Liver (tissue), 8 donors: ENCODE measurements at regions not wholly inside any gene's neighbourhood (a gene's known extent, or its start where the extent isn't known, plus 50 kb on each side); places are given as distances from the start of the nearest gene placed in this dataset.

Source experiments
- DNase-seq: peaks from one replicate; pipeline ENCODE4 v3.0.0-alpha.2; 2017; ENCODE audit warnings: low spot score
- H3K27ac ChIP-seq, 2 donors: one replicate each; pipeline ENCODE4 v1.7.0; 2013; ENCODE audit warnings: inconsistent platforms in 2 of 2, low read length in 2 of 2, control low read depth in 1 of 2, low read depth in 1 of 2, mild to moderate bottlenecking in 1 of 2
- H3K27me3 ChIP-seq, 4 donors: one replicate each; pipeline versions ENCODE4 v1.6.1 to v1.7.0; 2013; ENCODE audit warnings: low read length in 3 of 4, inconsistent platforms in 1 of 4, mild to moderate bottlenecking in 1 of 4, moderate library complexity in 1 of 4; ENCODE audit not compliant: control insufficient read depth in 4 of 4, insufficient read depth in 4 of 4
- H3K36me3 ChIP-seq, 4 donors: one replicate each; pipeline versions ENCODE4 v1.6.1 to v1.7.0; 2013; ENCODE audit warnings: low read length in 3 of 4, mild to moderate bottlenecking in 3 of 4, low read depth in 1 of 4, moderate library complexity in 1 of 4; ENCODE audit not compliant: control insufficient read depth in 4 of 4, insufficient read depth in 3 of 4
- H3K4me1 ChIP-seq, 4 donors: one replicate each; pipeline versions ENCODE4 v1.6.1 to v1.7.0; 2013; ENCODE audit warnings: low read length in 3 of 4, mild to moderate bottlenecking in 3 of 4, moderate library complexity in 1 of 4; ENCODE audit not compliant: control insufficient read depth in 4 of 4, insufficient read depth in 4 of 4
- H3K4me3 ChIP-seq, 3 donors: one replicate each; pipeline versions ENCODE4 v1.6.1 to v1.7.0; 2013; ENCODE audit warnings: low read length in 3 of 3, control low read depth in 1 of 3, low read depth in 1 of 3, mild to moderate bottlenecking in 1 of 3
- H3K9ac ChIP-seq, 2 donors: one replicate each; pipeline ENCODE4 v1.7.0; 2013; ENCODE audit warnings: low read length in 2 of 2, mild to moderate bottlenecking in 2 of 2, moderate library complexity in 2 of 2, control low read depth in 1 of 2, low read depth in 1 of 2
- H3K9me3 ChIP-seq, 4 donors: one replicate each; pipeline versions ENCODE4 v1.6.1 to v1.7.0; 2013; ENCODE audit warnings: low read length in 3 of 4; ENCODE audit not compliant: control insufficient read depth in 4 of 4
- EGR1 ChIP-seq, 2 donors: IDR thresholded peaks; 2 replicates each; pipeline ENCODE4 v1.6.1; 2016 to 2018; ENCODE audit warnings: antibody characterized with exemption in 2 of 2, low read depth in 2 of 2
- FOXA1 ChIP-seq: IDR thresholded peaks from 2 replicates; pipeline ENCODE4 v1.6.1; 2016; ENCODE audit warnings: antibody characterized with exemption
- FOXA2 ChIP-seq: IDR thresholded peaks from 2 replicates; pipeline ENCODE4 v1.6.1; 2016; ENCODE audit warnings: antibody characterized with exemption
- GABPA ChIP-seq, 2 donors: IDR thresholded peaks in 1 of 2; conservative IDR thresholded peaks in 1 of 2; 2 replicates each; pipeline ENCODE4 v1.6.1; 2016; ENCODE audit warnings: antibody characterized with exemption in 2 of 2, mild to moderate bottlenecking in 1 of 2, moderate library complexity in 1 of 2
- HNF4G ChIP-seq: IDR thresholded peaks from 2 replicates; pipeline ENCODE4 v1.6.1; 2016; ENCODE audit warnings: antibody characterized with exemption
- JUND ChIP-seq, 2 donors: IDR thresholded peaks; 2 replicates each; pipeline ENCODE4 v1.6.1; 2016; ENCODE audit warnings: antibody characterized with exemption in 2 of 2
- MAX ChIP-seq: IDR thresholded peaks from 2 replicates; pipeline ENCODE4 v1.6.1; 2016; ENCODE audit warnings: antibody characterized with exemption
- NR2F2 ChIP-seq: IDR thresholded peaks from 2 replicates; pipeline ENCODE4 v1.6.1; 2016; ENCODE audit warnings: antibody characterized with exemption
- RAD21 ChIP-seq, 2 donors: IDR thresholded peaks; 2 replicates each; pipeline ENCODE4 v1.6.1; 2016; ENCODE audit warnings: antibody characterized with exemption in 2 of 2, mild to moderate bottlenecking in 2 of 2
- RXRA ChIP-seq, 2 donors: IDR thresholded peaks; 2 replicates each; pipeline ENCODE4 v1.6.1; 2017 to 2018; ENCODE audit warnings: antibody characterized with exemption in 2 of 2, mild to moderate bottlenecking in 1 of 2
- SP1 ChIP-seq: IDR thresholded peaks from 2 replicates; pipeline ENCODE4 v1.6.1; 2018; ENCODE audit warnings: antibody characterized with exemption, mild to moderate bottlenecking
- TAF1 ChIP-seq: conservative IDR thresholded peaks from 2 replicates; pipeline ENCODE4 v1.6.1; 2016; ENCODE audit warnings: antibody characterized with exemption, mild to moderate bottlenecking
- ZBTB33 ChIP-seq: IDR thresholded peaks from 2 replicates; pipeline ENCODE4 v1.6.1; 2016; ENCODE audit warnings: antibody characterized with exemption
- WGBS: extraction: QIAGEN DNeasy Blood & Tissue Kit; methylation state at CpG from one replicate; pipeline ENCODE4 v1.1.7; 2013; 5-methylcytosine and 5-hydroxymethylcytosine counted together
- TF ChIP-seq, protein P1 (sequence below): IDR thresholded peaks from 2 replicates; pipeline ENCODE4 v1.6.1; 2016; ENCODE audit warnings: antibody characterized with exemption, mild to moderate bottlenecking
- TF ChIP-seq, protein P2 (sequence below): IDR thresholded peaks from 2 replicates; pipeline ENCODE4 v1.6.1; 2016; ENCODE audit warnings: antibody characterized with exemption
- TF ChIP-seq, protein P3 (sequence below): fragments of 150-350 bp; IDR thresholded peaks from 2 replicates; pipeline ENCODE4 v1.5.1; 2017; ENCODE audit warnings: improper control_type of control experiment, low read depth, low read length; ENCODE audit not compliant: missing input control
- donor health status: healthy.
- donor health status: healthy.
- donor health status: healthy.
- donor health status: healthy.
- donor health status: healthy.

DNA sequence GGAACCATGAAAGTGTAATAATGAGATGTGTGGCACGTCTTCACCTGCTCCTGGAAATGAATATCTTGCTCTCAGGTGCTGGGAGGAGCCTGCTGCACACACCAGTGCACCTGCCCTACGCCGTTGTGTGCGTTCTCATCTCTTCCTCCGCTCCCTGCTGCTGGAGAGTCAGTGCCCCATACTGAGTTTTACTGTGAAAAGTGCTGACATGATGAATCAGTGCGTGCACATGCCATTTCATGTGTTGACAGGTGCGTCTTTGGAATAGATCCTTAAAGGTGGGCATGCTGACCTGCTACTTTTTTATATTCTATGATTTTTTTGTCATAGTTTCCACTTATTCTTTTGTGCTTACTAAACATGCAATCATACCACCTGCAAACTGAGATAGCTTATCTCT, 1015.8 kb downstream of the BRD1 start (continued):
- no peak for TF ChIP-seq NR2F2

GRCh38 chr22:48808038-48808960, 1019.4 kb downstream of the BRD1 start:
- H3K9ac ChIP-seq: no peak overlapping the region
- H3K36me3 ChIP-seq: no peaks in the 10 kb centered on the region
- H3K4me3 ChIP-seq: no peak overlapping the region
- no peak for DNase-seq
- peaks cover 0 to 3% (median 0%) of the 10 kb centered on the region in 4 donors for H3K27me3 ChIP-seq
- WGBS: 83% methylated on average over 7 of the region's 7 CpGs
- H3K9me3 ChIP-seq: no peaks in the 10 kb centered on the region
- H3K27ac ChIP-seq: no peak overlapping the region
- no peaks in the 10 kb centered on the region for H3K4me1 ChIP-seq
- TF ChIP-seq RAD21 (IDR thresholded peaks at IDR 0.05) (no peak), TAF1 (no peak), FOXA2 (no peak), NR2F2 (no peak)
- TF ChIP-seq, protein P1, sequence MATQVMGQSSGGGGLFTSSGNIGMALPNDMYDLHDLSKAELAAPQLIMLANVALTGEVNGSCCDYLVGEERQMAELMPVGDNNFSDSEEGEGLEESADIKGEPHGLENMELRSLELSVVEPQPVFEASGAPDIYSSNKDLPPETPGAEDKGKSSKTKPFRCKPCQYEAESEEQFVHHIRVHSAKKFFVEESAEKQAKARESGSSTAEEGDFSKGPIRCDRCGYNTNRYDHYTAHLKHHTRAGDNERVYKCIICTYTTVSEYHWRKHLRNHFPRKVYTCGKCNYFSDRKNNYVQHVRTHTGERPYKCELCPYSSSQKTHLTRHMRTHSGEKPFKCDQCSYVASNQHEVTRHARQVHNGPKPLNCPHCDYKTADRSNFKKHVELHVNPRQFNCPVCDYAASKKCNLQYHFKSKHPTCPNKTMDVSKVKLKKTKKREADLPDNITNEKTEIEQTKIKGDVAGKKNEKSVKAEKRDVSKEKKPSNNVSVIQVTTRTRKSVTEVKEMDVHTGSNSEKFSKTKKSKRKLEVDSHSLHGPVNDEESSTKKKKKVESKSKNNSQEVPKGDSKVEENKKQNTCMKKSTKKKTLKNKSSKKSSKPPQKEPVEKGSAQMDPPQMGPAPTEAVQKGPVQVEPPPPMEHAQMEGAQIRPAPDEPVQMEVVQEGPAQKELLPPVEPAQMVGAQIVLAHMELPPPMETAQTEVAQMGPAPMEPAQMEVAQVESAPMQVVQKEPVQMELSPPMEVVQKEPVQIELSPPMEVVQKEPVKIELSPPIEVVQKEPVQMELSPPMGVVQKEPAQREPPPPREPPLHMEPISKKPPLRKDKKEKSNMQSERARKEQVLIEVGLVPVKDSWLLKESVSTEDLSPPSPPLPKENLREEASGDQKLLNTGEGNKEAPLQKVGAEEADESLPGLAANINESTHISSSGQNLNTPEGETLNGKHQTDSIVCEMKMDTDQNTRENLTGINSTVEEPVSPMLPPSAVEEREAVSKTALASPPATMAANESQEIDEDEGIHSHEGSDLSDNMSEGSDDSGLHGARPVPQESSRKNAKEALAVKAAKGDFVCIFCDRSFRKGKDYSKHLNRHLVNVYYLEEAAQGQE: no peak

GRCh38 chr22:48807155-48807554, 1020.5 kb downstream of the BRD1 start:
- WGBS: 91% methylated on average over 17 of the region's 17 CpGs
- DNase-seq: no peak
- H3K27ac ChIP-seq: no peak overlapping the region
- no peak overlapping the region for H3K4me3 ChIP-seq
- no peaks in the 10 kb centered on the region for H3K36me3 ChIP-seq
- H3K9ac ChIP-seq: no peak overlapping the region
- H3K9me3 ChIP-seq: no peaks in the 10 kb centered on the region
- H3K27me3 ChIP-seq: peaks cover 0 to 3% (median 0%) of the 10 kb centered on the region in 4 donors
- no peaks in the 10 kb centered on the region for H3K4me1 ChIP-seq
- TF ChIP-seq MAX (no peak), ZBTB33 (no peak), SP1 (no peak), HNF4G (no peak), EGR1 (IDR thresholded peaks at IDR 0.05; ENCODE audit: low read depth in 2 of 2) (no peak), RXRA (IDR thresholded peaks at IDR 0.05) (no peak), GABPA (IDR thresholded peaks at IDR 0.05 in 1 of 2, conservative IDR thresholded peaks at IDR 0.05 in 1 of 2) (no peak), TAF1 (no peak), JUND (IDR thresholded peaks at IDR 0.05) (no peak), FOXA1 (no peak)
- TF ChIP-seq, protein P2, sequence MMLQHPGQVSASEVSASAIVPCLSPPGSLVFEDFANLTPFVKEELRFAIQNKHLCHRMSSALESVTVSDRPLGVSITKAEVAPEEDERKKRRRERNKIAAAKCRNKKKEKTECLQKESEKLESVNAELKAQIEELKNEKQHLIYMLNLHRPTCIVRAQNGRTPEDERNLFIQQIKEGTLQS: no peak
- TF ChIP-seq, protein P3, sequence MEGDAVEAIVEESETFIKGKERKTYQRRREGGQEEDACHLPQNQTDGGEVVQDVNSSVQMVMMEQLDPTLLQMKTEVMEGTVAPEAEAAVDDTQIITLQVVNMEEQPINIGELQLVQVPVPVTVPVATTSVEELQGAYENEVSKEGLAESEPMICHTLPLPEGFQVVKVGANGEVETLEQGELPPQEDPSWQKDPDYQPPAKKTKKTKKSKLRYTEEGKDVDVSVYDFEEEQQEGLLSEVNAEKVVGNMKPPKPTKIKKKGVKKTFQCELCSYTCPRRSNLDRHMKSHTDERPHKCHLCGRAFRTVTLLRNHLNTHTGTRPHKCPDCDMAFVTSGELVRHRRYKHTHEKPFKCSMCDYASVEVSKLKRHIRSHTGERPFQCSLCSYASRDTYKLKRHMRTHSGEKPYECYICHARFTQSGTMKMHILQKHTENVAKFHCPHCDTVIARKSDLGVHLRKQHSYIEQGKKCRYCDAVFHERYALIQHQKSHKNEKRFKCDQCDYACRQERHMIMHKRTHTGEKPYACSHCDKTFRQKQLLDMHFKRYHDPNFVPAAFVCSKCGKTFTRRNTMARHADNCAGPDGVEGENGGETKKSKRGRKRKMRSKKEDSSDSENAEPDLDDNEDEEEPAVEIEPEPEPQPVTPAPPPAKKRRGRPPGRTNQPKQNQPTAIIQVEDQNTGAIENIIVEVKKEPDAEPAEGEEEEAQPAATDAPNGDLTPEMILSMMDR: no peak
